Upper lobe of left lung (tissue), 4 donors: ENCODE measurements at regions not wholly inside any gene's neighbourhood (a gene's known extent, or its start where the extent isn't known, plus 50 kb on each side); places are given as distances from the start of the nearest gene placed in this dataset.

Experiments used
- POLR2AphosphoS5 ChIP-seq, 2 donors: sonication (generic); formaldehyde crosslinking; IDR thresholded peaks; one replicate each; pipeline ENCODE4 v1.5.1; 2017; ENCODE audit warnings: antibody characterized with exemption in 2 of 2
- TF ChIP-seq, protein P1 (sequence below), 6 experiments: fragments of 450-650 bp in 4 of 6; fragments of 200-600 bp in 2 of 6; sonication (generic) in 2 of 6; IDR thresholded peaks; one replicate each; pipeline ENCODE4 v1.5.1; 2016 to 2019; ENCODE audit warnings: antibody characterized with exemption in 6 of 6

DNA sequence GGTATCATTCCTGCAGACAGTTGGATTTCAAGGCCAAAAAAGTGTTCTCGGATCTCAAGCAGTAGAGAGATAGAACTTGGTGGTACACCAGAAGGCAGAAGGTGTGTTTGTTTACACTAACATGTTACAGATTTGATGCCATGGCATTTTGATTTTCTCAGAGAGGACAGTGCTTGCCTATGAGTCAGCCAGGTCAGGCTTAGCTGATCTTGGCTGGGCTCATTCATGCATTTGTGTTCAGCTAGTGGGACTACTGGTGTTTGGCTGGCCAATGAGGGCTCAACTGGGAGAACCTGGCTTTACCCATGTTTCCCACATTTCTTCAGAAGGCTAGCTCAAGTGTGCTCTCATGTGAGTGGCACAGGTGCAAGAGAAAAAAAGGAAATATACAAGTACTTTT lies 162.0 kb downstream of the C1D start:
- TF ChIP-seq POLR2AphosphoS5 (IDR thresholded peaks at IDR 0.05): no peak
- TF ChIP-seq, protein P1, sequence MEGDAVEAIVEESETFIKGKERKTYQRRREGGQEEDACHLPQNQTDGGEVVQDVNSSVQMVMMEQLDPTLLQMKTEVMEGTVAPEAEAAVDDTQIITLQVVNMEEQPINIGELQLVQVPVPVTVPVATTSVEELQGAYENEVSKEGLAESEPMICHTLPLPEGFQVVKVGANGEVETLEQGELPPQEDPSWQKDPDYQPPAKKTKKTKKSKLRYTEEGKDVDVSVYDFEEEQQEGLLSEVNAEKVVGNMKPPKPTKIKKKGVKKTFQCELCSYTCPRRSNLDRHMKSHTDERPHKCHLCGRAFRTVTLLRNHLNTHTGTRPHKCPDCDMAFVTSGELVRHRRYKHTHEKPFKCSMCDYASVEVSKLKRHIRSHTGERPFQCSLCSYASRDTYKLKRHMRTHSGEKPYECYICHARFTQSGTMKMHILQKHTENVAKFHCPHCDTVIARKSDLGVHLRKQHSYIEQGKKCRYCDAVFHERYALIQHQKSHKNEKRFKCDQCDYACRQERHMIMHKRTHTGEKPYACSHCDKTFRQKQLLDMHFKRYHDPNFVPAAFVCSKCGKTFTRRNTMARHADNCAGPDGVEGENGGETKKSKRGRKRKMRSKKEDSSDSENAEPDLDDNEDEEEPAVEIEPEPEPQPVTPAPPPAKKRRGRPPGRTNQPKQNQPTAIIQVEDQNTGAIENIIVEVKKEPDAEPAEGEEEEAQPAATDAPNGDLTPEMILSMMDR (IDR thresholded peaks at IDR 0.05): no peak
